AG09309 (cell line): ENCODE measurements at regions not wholly inside any gene's neighbourhood (a gene's known extent, or its start where the extent isn't known, plus 50 kb on each side); places are given as distances from the start of the nearest gene placed in this dataset.

Experiments
- DNase-seq: peaks from one replicate; pipeline ENCODE4 v3.0.0-alpha.2; 2010; ENCODE audit warnings: low read depth
- H3K4me3 ChIP-seq: 2 replicates; pipeline ENCODE4 v1.5.1; 2011; ENCODE audit warnings: mild to moderate bottlenecking, low read depth, low read length, moderate library complexity; ENCODE audit not compliant: control insufficient read depth
- CTCF ChIP-seq: IDR thresholded peaks from 2 replicates; pipeline ENCODE4 v1.5.1; 2011; ENCODE audit warnings: mild to moderate bottlenecking, low read depth, low read length, inconsistent platforms; ENCODE audit not compliant: insufficient read depth, control insufficient read depth; ENCODE audit errors: missing control alignments

- TF ChIP-seq CTCF, result no peak
- DNase-seq, result no peak
- H3K4me3 ChIP-seq, result no peak overlapping the region
These were observed 55.4 kb upstream of the SLC10A7 start for GRCh38 chr4:146577111-146577510.

GRCh38 chr4:146582864-146583263, 55.8 kb upstream of the POU4F2 start:
- TF ChIP-seq CTCF, result no peak
- DNase-seq, result no peak
- no peak overlapping the region for H3K4me3 ChIP-seq

- H3K4me3 ChIP-seq, result no peak overlapping the region
- TF ChIP-seq CTCF, result no peak
- peak; percentile 59 for DNase-seq
These were observed 52.8 kb upstream of the POU4F2 start for GRCh38 chr4:146585761-146586333.
